B cell (primary cell): ENCODE measurements at regions not wholly inside any gene's neighbourhood (a gene's known extent, or its start where the extent isn't known, plus 50 kb on each side); places are given as distances from the start of the nearest gene placed in this dataset.
"Not testable (repeated sequence)": the region's sequence is repeated elsewhere in the genome, so short reads cannot be mapped to it uniquely, and the experiment has no call there.

Experiments used
- ATAC-seq: fragments of 200-7000 bp; cut with Tn5 transposase; one replicate; pipeline ENCODE4 v1.10.0; 2021; ENCODE audit warnings: low read depth, mild to moderate bottlenecking, moderate number of reproducible peaks, moderate library complexity
- CTCF ChIA-PET: fragments of 350-600 bp; sonication (Branson Sonifier 250); formaldehyde crosslinking; loops from one replicate; lab custom pipeline; 2021; ENCODE audit warnings: antibody characterized with exemption, inconsistent platforms; lab: Charles Lee
- POLR2A ChIA-PET: fragments of 350-600 bp; sonication (Branson Sonifier 250); formaldehyde crosslinking; loops from one replicate; lab custom pipeline; 2021; ENCODE audit warnings: antibody characterized with exemption; lab: Charles Lee
- DNase-seq: peaks from one replicate; pipeline ENCODE4 v3.0.0; 2013
- H2AFZ ChIP-seq: 2 replicates; pipeline ENCODE4 v1.6.1; 2012; ENCODE audit warnings: mild to moderate bottlenecking, low read depth, low read length; ENCODE audit not compliant: insufficient read depth, poor library complexity, severe bottlenecking
- H3K27ac ChIP-seq, 2 donors: 1 replicate in 1 of 2; 2 replicates in 1 of 2; pipeline ENCODE4 v1.5.1; 2012 to 2013; ENCODE audit warnings: low read length in 2 of 2, mild to moderate bottlenecking in 2 of 2, moderate library complexity in 1 of 2
- H3K27me3 ChIP-seq, 4 experiments: fragments of 200-600 bp in 1 of 4; sonication (generic) in 1 of 4; replicated peaks in 1 of 4; 1 replicate in 2 of 4; 2 replicates in 2 of 4; pipeline versions ENCODE4 v1.6.1 to v1.7.0; 2013 to 2016; ENCODE audit warnings: low read length in 3 of 4, mild to moderate bottlenecking in 2 of 4, mixed read lengths in 1 of 4, moderate library complexity in 1 of 4; ENCODE audit not compliant: insufficient read depth in 4 of 4, control insufficient read depth in 3 of 4; ENCODE audit errors: control extremely low read depth in 1 of 4
- H3K36me3 ChIP-seq, 2 experiments: replicated peaks in 1 of 2; 1 replicate in 1 of 2; 2 replicates in 1 of 2; pipeline versions ENCODE4 v1.6.1 to v1.7.1; 2013; ENCODE audit warnings: low read length in 1 of 2; ENCODE audit not compliant: insufficient read depth in 2 of 2, control insufficient read depth in 1 of 2; ENCODE audit errors: control extremely low read depth in 1 of 2, extremely low read depth in 1 of 2
- H3K4me1 ChIP-seq, 2 donors: fragments of 200-600 bp in 1 of 2; sonication (generic) in 1 of 2; 1 replicate in 1 of 2; 2 replicates in 1 of 2; pipeline versions ENCODE4 v1.5.1 to v1.6.1; 2013 to 2017; ENCODE audit warnings: low read length in 2 of 2; ENCODE audit not compliant: control insufficient read depth in 2 of 2, insufficient read depth in 2 of 2
- H3K4me2 ChIP-seq: replicated peaks from 2 replicates; pipeline ENCODE3; 2012; ENCODE audit warnings: mild to moderate bottlenecking, low read depth, low read length; ENCODE audit not compliant: poor library complexity, severe bottlenecking
- H3K4me3 ChIP-seq, 5 experiments: fragments of 200-600 bp in 1 of 5; sonication (generic) in 1 of 5; 1 replicate in 3 of 5; 2 replicates in 2 of 5; pipeline versions ENCODE4 v1.5.1 to v1.7.0; 2011 to 2016; ENCODE audit warnings: low read length in 4 of 5, mild to moderate bottlenecking in 4 of 5, low read depth in 2 of 5, control low read depth in 1 of 5, moderate library complexity in 1 of 5; ENCODE audit not compliant: insufficient read depth in 1 of 5; ENCODE audit errors: control extremely low read depth in 1 of 5, extremely low read depth in 1 of 5
- H3K79me2 ChIP-seq: fragments of 200-600 bp; sonication (generic); one replicate; pipeline ENCODE4 v1.6.0; 2016; ENCODE audit warnings: low read length; ENCODE audit not compliant: control insufficient read depth, insufficient read depth
- H3K9ac ChIP-seq: fragments of 200-600 bp; sonication (generic); 2 replicates; pipeline ENCODE4 v1.6.1; 2017; ENCODE audit warnings: mild to moderate bottlenecking, low read length, moderate library complexity
- H3K9me3 ChIP-seq, 3 donors: one replicate each; pipeline versions ENCODE4 v1.6.1 to v1.7.1; 2013; ENCODE audit warnings: low read length in 2 of 3; ENCODE audit not compliant: control insufficient read depth in 2 of 3, insufficient read depth in 1 of 3; ENCODE audit errors: control extremely low read depth in 1 of 3
- H4K20me1 ChIP-seq: 2 replicates; pipeline ENCODE4 v1.6.0; 2012; ENCODE audit warnings: mild to moderate bottlenecking, low read length; ENCODE audit not compliant: insufficient read depth, control insufficient read depth, poor library complexity, severe bottlenecking
- H3K27ac Mint-ChIP-seq: one replicate; pipeline ENCODE4 v1.8.0; 2021; ENCODE audit warnings: mixed read lengths
- H3K27me3 Mint-ChIP-seq: one replicate; pipeline ENCODE4 v1.8.0; 2021; ENCODE audit warnings: mixed read lengths
- H3K4me1 Mint-ChIP-seq: one replicate; pipeline ENCODE4 v1.8.0; 2021; ENCODE audit warnings: mixed read lengths
- H3K4me3 Mint-ChIP-seq: one replicate; pipeline ENCODE4 v1.8.0; 2021; ENCODE audit warnings: mixed read lengths
- H3K9me3 Mint-ChIP-seq: one replicate; pipeline ENCODE4 v1.8.0; 2022; ENCODE audit warnings: mixed read lengths; ENCODE audit not compliant: insufficient read depth
- EZH2 ChIP-seq: IDR thresholded peaks from 2 replicates; pipeline ENCODE4 v1.6.1; 2012; ENCODE audit warnings: borderline replicate concordance, low read depth, mild to moderate bottlenecking, moderate library complexity, low read length; ENCODE audit not compliant: insufficient read depth, poor library complexity, severe bottlenecking
- WGBS: methylation state at CpG from one replicate; pipeline ENCODE4 v1.1.5; 2013; ENCODE audit warnings: missing lambda C conversion rate; ENCODE audit not compliant: insufficient coverage; 5-methylcytosine and 5-hydroxymethylcytosine counted together
- intact Hi-C: fragments of 100-400 bp; cut with micrococcal nuclease; formaldehyde crosslinking; loops from one replicate; pipeline ENCODE4 v1.10.0; 2022
- TF ChIP-seq, protein P1 (sequence below): fragments of 200-600 bp; IDR thresholded peaks from one replicate; pipeline ENCODE4 v1.8.0; 2022; ENCODE audit warnings: antibody characterized with exemption, mild to moderate bottlenecking

DNA sequence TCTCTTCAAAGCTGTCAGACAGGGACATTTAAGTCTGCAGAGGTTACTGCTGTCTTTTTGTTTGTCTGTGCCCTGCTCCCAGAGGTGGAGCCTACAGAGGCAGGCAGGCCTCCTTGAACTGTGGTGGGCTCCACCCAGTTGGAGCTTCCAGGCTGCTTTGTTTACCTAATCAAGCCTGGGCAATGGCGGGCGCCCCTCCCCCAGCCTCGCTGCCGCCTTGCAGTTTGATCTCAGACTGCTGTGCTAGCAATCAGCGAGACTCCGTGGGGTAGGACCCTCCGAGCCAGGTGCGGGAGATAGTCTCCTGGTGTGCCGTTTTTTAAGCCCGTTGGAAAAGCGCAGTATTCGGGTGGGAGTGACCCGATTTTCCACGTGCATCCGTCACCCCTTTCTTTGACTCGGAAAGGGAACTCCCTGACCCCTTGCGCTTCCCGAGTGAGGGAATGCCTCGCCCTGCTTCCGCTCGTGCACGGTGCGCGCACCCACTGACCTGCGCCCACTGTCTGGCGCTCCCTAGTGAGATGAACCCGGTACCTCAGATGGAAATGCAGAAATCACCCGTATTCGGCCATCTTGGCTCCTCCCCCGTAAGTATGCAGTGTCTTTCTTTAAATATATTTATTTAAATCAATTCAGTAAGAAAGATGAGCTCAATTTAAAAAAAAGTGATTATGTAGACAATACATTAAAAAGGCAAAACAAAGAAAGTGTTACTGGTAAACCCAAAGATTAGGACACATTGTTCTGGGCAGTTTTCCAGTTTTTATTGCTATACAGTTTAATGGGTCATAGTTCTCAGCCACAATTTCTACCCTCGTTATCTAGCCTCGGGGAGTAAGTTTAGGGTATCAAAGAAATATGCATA lies 91.2 kb upstream of the GRM7 start:
- H3K36me3 ChIP-seq, CTCF ChIA-PET, H3K79me2 ChIP-seq, H3K4me3 Mint-ChIP-seq, H3K4me1 ChIP-seq, H2AFZ ChIP-seq, ATAC-seq, H3K27me3 Mint-ChIP-seq, H4K20me1 ChIP-seq, intact Hi-C loops, DNase-seq, H3K9ac ChIP-seq, H3K9me3 Mint-ChIP-seq, POLR2A ChIA-PET, H3K4me2 ChIP-seq, H3K9me3 ChIP-seq, H3K27ac Mint-ChIP-seq, H3K4me3 ChIP-seq, H3K27ac ChIP-seq, H3K27me3 ChIP-seq, H3K4me1 Mint-ChIP-seq: not testable (repeated sequence)
- 91% methylated on average over 22 of the region's 32 CpGs for WGBS

DNA sequence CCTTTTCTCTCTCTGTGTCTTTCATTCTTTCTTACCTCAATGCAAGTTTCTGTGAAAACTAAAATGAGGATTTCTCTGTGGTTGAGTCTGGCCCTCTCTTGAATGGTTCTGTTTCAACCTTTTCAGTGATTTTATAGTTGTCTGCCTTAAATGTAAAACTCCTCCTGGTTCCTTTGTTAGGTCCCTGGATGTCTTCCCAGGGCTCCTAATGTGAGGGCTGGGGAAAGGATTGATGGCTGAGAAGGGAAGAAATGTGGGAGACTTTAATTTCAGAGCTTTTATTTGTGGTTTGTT lies 90.6 kb upstream of the GRM7 start:
- no peak for TF ChIP-seq EZH2
- TF ChIP-seq, protein P1, sequence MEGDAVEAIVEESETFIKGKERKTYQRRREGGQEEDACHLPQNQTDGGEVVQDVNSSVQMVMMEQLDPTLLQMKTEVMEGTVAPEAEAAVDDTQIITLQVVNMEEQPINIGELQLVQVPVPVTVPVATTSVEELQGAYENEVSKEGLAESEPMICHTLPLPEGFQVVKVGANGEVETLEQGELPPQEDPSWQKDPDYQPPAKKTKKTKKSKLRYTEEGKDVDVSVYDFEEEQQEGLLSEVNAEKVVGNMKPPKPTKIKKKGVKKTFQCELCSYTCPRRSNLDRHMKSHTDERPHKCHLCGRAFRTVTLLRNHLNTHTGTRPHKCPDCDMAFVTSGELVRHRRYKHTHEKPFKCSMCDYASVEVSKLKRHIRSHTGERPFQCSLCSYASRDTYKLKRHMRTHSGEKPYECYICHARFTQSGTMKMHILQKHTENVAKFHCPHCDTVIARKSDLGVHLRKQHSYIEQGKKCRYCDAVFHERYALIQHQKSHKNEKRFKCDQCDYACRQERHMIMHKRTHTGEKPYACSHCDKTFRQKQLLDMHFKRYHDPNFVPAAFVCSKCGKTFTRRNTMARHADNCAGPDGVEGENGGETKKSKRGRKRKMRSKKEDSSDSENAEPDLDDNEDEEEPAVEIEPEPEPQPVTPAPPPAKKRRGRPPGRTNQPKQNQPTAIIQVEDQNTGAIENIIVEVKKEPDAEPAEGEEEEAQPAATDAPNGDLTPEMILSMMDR = no peak
- no peaks in the 10 kb centered on the region for H3K36me3 ChIP-seq
- H2AFZ ChIP-seq = no peak overlapping the region
- H3K9ac ChIP-seq = no peak overlapping the region
- no peaks in the 10 kb centered on the region for H3K27me3 ChIP-seq
- H3K9me3 Mint-ChIP-seq = no peaks in the 10 kb centered on the region
- ChIA-PET POLR2A (no interaction called here), CTCF (no interaction called here)
- peaks cover 0 to 4% (median 0%) of the 10 kb centered on the region in 3 donors for H3K9me3 ChIP-seq
- ATAC-seq (no peak), DNase-seq (no peak)
- intact Hi-C loops = no loop called here
- no peaks in the 10 kb centered on the region for H4K20me1 ChIP-seq
- H3K27me3 Mint-ChIP-seq = no peaks in the 10 kb centered on the region
- no peak overlapping the region for H3K4me2 ChIP-seq
- no peak overlapping the region for H3K27ac Mint-ChIP-seq
- H3K4me1 Mint-ChIP-seq = no peaks in the 10 kb centered on the region
- H3K79me2 ChIP-seq = no peaks in the 10 kb centered on the region
- no peak overlapping the region for H3K4me3 ChIP-seq
- no peak overlapping the region for H3K27ac ChIP-seq
- no peaks in the 10 kb centered on the region for H3K4me1 ChIP-seq
- no peak overlapping the region for H3K4me3 Mint-ChIP-seq
